Esophagus squamous epithelium (tissue), 5 donors: ENCODE measurements at regions not wholly inside any gene's neighbourhood (a gene's known extent, or its start where the extent isn't known, plus 50 kb on each side); places are given as distances from the start of the nearest gene placed in this dataset.

ENCODE experiments used
- DNase-seq: peaks from one replicate; lab custom pipeline; 2025; lab: John Stamatoyannopoulos, UW
- H3K27ac ChIP-seq, 4 donors: fragments of 200-600 bp; sonication (generic); one replicate each; pipeline ENCODE4 v1.5.1; 2016 to 2019; ENCODE audit warnings: mild to moderate bottlenecking in 1 of 4
- H3K27me3 ChIP-seq, 4 donors: fragments of 200-600 bp; sonication (generic); 1 replicate in 3 of 4; 2 replicates in 1 of 4; pipeline versions ENCODE4 v1.5.1 to v1.6.0; 2017 to 2021; ENCODE audit warnings: antibody characterized with exemption in 1 of 4
- H3K36me3 ChIP-seq, 3 donors: fragments of 200-600 bp; sonication (generic); one replicate each; pipeline ENCODE4 v1.5.1; 2016 to 2019
- H3K4me1 ChIP-seq, 3 donors: fragments of 200-600 bp; sonication (generic); one replicate each; pipeline ENCODE4 v1.5.1; 2017 to 2019
- H3K4me3 ChIP-seq, 4 donors: fragments of 200-600 bp; sonication (generic); 1 replicate in 3 of 4; 2 replicates in 1 of 4; pipeline ENCODE4 v1.5.1; 2016 to 2019; ENCODE audit warnings: mild to moderate bottlenecking in 2 of 4, moderate library complexity in 1 of 4
- H3K9me3 ChIP-seq, 3 donors: fragments of 200-600 bp; sonication (generic); one replicate each; pipeline ENCODE4 v1.5.1; 2016 to 2019
- CTCF ChIP-seq, 6 experiments: fragments of 450-650 bp in 4 of 6; fragments of 200-600 bp in 2 of 6; sonication (generic) in 2 of 6; IDR thresholded peaks; one replicate each; pipeline ENCODE4 v1.5.1; 2016 to 2019; ENCODE audit warnings: antibody characterized with exemption in 6 of 6, mild to moderate bottlenecking in 4 of 6, moderate library complexity in 4 of 6
- POLR2A ChIP-seq, 4 donors: fragments of 450-650 bp; IDR thresholded peaks; one replicate each; pipeline ENCODE4 v1.6.1; 2017; ENCODE audit warnings: antibody characterized with exemption in 4 of 4, mild to moderate bottlenecking in 4 of 4, moderate library complexity in 3 of 4
- WGBS, 2 donors: methylation state at CpG; one replicate each; pipeline ENCODE4 v1.1.5; 2018; 5-methylcytosine and 5-hydroxymethylcytosine counted together
- intact Hi-C: fragments of 100-400 bp; cut with DNase I; formaldehyde crosslinking; loops from one replicate; pipeline ENCODE4 v1.15.0; 2022
- donor health status: DM: yes; HTN: yes; CAD: no.

- no peaks in the 10 kb centered on the region for H3K36me3 ChIP-seq
- H3K4me3 ChIP-seq = no peak overlapping the region
- no peak overlapping the region for H3K27ac ChIP-seq
- WGBS, 2 donors = 80 to 87% methylated on average over 12 of the region's 12 CpGs
- H3K9me3 ChIP-seq = no peaks in the 10 kb centered on the region
- H3K27me3 ChIP-seq = no peaks in the 10 kb centered on the region
- DNase-seq = no peak
- intact Hi-C loops = no loop called here
- TF ChIP-seq CTCF (IDR thresholded peaks at IDR 0.05) = no peak
- no peak for TF ChIP-seq POLR2A (IDR thresholded peaks at IDR 0.05)
- H3K4me1 ChIP-seq = no peaks in the 10 kb centered on the region
Measured at GRCh38 chr4:186826846-186827533, 103.3 kb upstream of the FAT1 start.

- TF ChIP-seq POLR2A (IDR thresholded peaks at IDR 0.05) = no peak
- no peak for TF ChIP-seq CTCF (IDR thresholded peaks at IDR 0.05)
- Histone ChIP-seq H3K27ac (no peak overlapping the region), H3K36me3 (no peaks in the 10 kb centered on the region), H3K4me3 (no peak overlapping the region), H3K27me3 (no peaks in the 10 kb centered on the region), H3K9me3 (no peaks in the 10 kb centered on the region), H3K4me1 (no peaks in the 10 kb centered on the region)
- intact Hi-C loops = no loop called here
- DNase-seq = no peak
- 59 to 69% methylated on average over 6 of the region's 6 CpGs for WGBS, 2 donors
Measured at GRCh38 chr4:186827534-186827897, 103.9 kb upstream of the FAT1 start.

GRCh38 chr4:186829097-186829496, 105.4 kb upstream of the FAT1 start:
- no peaks in the 10 kb centered on the region for H3K36me3 ChIP-seq
- TF ChIP-seq CTCF (IDR thresholded peaks at IDR 0.05) (no peak), POLR2A (IDR thresholded peaks at IDR 0.05) (no peak)
- no peak for DNase-seq
- 84 to 97% methylated on average over 6 of the region's 6 CpGs for WGBS, 2 donors
- no peaks in the 10 kb centered on the region for H3K9me3 ChIP-seq
- no peak overlapping the region for H3K27ac ChIP-seq
- H3K4me3 ChIP-seq = no peak overlapping the region
- intact Hi-C loops = no loop called here
- H3K4me1 ChIP-seq = no peaks in the 10 kb centered on the region
- H3K27me3 ChIP-seq = no peaks in the 10 kb centered on the region

GRCh38 chr4:186829740-186830449, 106.2 kb upstream of the FAT1 start:
- no peaks in the 10 kb centered on the region for H3K36me3 ChIP-seq
- no peak overlapping the region for H3K27ac ChIP-seq
- intact Hi-C loops = no loop called here
- no peaks in the 10 kb centered on the region for H3K4me1 ChIP-seq
- no peak overlapping the region for H3K4me3 ChIP-seq
- TF ChIP-seq CTCF (IDR thresholded peaks at IDR 0.05) = no peak
- no peak for TF ChIP-seq POLR2A (IDR thresholded peaks at IDR 0.05)
- no peaks in the 10 kb centered on the region for H3K27me3 ChIP-seq
- H3K9me3 ChIP-seq = no peaks in the 10 kb centered on the region
- WGBS, 2 donors = 54 to 58% methylated on average over 9 of the region's 9 CpGs
- DNase-seq = no peak

- H3K27ac ChIP-seq = no peak overlapping the region
- H3K27me3 ChIP-seq = no peaks in the 10 kb centered on the region
- no peak overlapping the region for H3K4me3 ChIP-seq
- no peaks in the 10 kb centered on the region for H3K4me1 ChIP-seq
- DNase-seq = no peak
- H3K9me3 ChIP-seq = no peaks in the 10 kb centered on the region
- 57 to 92% methylated on average over 3 to 4 of the region's 4 CpGs for WGBS, 2 donors
- TF ChIP-seq CTCF (IDR thresholded peaks at IDR 0.05) (no peak), POLR2A (IDR thresholded peaks at IDR 0.05) (no peak)
- intact Hi-C loops = no loop called here
- H3K36me3 ChIP-seq = no peaks in the 10 kb centered on the region
Measured at GRCh38 chr4:186831574-186831973, 107.9 kb upstream of the FAT1 start.
